DOHH2 (cell line): ENCODE measurements at regions not wholly inside any gene's neighbourhood (a gene's known extent, or its start where the extent isn't known, plus 50 kb on each side); places are given as distances from the start of the nearest gene placed in this dataset.

Experiments used
- CTCF ChIP-seq: fragments of 200-600 bp; sonication (generic); IDR thresholded peaks from one replicate; pipeline ENCODE4 v1.5.1; 2014; ENCODE audit warnings: antibody characterized with exemption, mild to moderate bottlenecking, low read depth, low read length; ENCODE audit not compliant: poor library complexity, severe bottlenecking
- EZH2phosphoT487 ChIP-seq: fragments of 200-600 bp; sonication (generic); IDR thresholded peaks from 2 replicates; pipeline ENCODE4 v1.6.1; 2017; ENCODE audit warnings: borderline replicate concordance, mild to moderate bottlenecking, antibody characterized with exemption, low read length, moderate library complexity, mixed read lengths

GRCh38 chr1:218617986-218618385 lies 272.9 kb downstream of the TGFB2 start:
- no peak for TF ChIP-seq CTCF
- TF ChIP-seq EZH2phosphoT487 = no peak
